Tibial nerve (tissue), 4 donors: ENCODE measurements at regions not wholly inside any gene's neighbourhood (a gene's known extent, or its start where the extent isn't known, plus 50 kb on each side); places are given as distances from the start of the nearest gene placed in this dataset.

Experiments
- DNase-seq, 2 donors: peaks; one replicate each; pipeline ENCODE4 v3.0.0-alpha.2; 2019; ENCODE audit warnings: low spot score in 2 of 2
- H3K27ac ChIP-seq, 4 donors: fragments of 200-600 bp; sonication (generic) in 3 of 4; one replicate each; pipeline ENCODE4 v1.5.1; 2017 to 2019; ENCODE audit warnings: mild to moderate bottlenecking in 1 of 4
- H3K27me3 ChIP-seq, 2 donors: fragments of 200-600 bp; sonication (generic) in 1 of 2; one replicate each; pipeline versions ENCODE4 v1.5.1 to v1.6.0; 2017 to 2019
- H3K36me3 ChIP-seq, 3 donors: fragments of 200-600 bp; sonication (generic); one replicate each; pipeline ENCODE4 v1.5.1; 2018 to 2019
- H3K4me1 ChIP-seq, 4 donors: fragments of 200-600 bp; sonication (generic) in 3 of 4; one replicate each; pipeline ENCODE4 v1.5.1; 2017 to 2019
- H3K4me3 ChIP-seq, 4 donors: fragments of 200-600 bp; sonication (generic) in 3 of 4; one replicate each; pipeline ENCODE4 v1.5.1; 2017 to 2019; ENCODE audit warnings: mild to moderate bottlenecking in 1 of 4, moderate library complexity in 1 of 4
- H3K9me3 ChIP-seq, 4 donors: fragments of 200-600 bp; sonication (generic) in 3 of 4; one replicate each; pipeline ENCODE4 v1.5.1; 2017 to 2019
- EP300 ChIP-seq, 2 donors: sonication (generic); formaldehyde crosslinking; IDR thresholded peaks; one replicate each; pipeline ENCODE4 v1.6.1; 2017; ENCODE audit warnings: antibody characterized with exemption in 2 of 2, mild to moderate bottlenecking in 1 of 2
- POLR2A ChIP-seq, 2 donors: fragments of 450-650 bp; IDR thresholded peaks; one replicate each; pipeline ENCODE4 v1.6.1; 2017; ENCODE audit warnings: antibody characterized with exemption in 2 of 2, mild to moderate bottlenecking in 2 of 2, moderate library complexity in 2 of 2
- WGBS, 2 donors: methylation state at CpG; one replicate each; pipeline ENCODE4 v1.1.5; 2018; 5-methylcytosine and 5-hydroxymethylcytosine counted together
- TF ChIP-seq, protein P1 (sequence below), 5 experiments: fragments of 200-600 bp in 3 of 5; fragments of 450-650 bp in 2 of 5; sonication (generic) in 3 of 5; IDR thresholded peaks; one replicate each; pipeline ENCODE4 v1.5.1; 2016 to 2019; ENCODE audit warnings: antibody characterized with exemption in 5 of 5, mild to moderate bottlenecking in 3 of 5, moderate library complexity in 2 of 5

DNA sequence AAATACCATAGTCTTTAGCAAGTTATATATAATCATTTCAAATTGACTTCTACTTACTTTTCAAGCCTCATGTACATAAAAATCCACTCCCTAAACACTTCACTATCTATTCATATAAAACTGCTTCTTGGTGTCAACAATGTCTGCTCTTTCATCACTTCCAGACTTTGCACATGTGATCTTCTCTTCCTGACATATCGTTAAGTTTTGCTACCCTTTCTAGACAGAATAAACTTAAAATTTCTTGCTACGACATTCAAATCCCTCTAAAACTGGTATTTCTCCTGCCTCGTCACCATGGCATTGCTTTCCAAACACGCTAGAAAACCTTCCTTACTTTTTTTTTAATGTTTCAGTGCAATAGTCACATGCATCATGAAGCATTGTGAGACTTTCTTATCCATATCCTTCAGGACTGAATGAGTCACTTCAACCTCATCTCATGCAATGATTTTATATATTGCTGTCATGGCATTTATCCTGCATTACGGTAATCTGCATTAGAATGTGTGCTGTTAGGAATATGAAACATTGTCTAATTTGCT, 122.8 kb downstream of the GMNC start:
- Histone ChIP-seq H3K36me3 (no peaks in the 10 kb centered on the region), H3K9me3 (no peaks in the 10 kb centered on the region), H3K4me3 (no peak overlapping the region), H3K4me1 (no peaks in the 10 kb centered on the region), H3K27me3 (no peaks in the 10 kb centered on the region), H3K27ac (no peak overlapping the region)
- 76% methylated on average over 5 of the region's 5 CpGs for WGBS, 2 donors
- TF ChIP-seq EP300 (IDR thresholded peaks at IDR 0.05) = no peak
- TF ChIP-seq POLR2A (IDR thresholded peaks at IDR 0.05) = no peak
- TF ChIP-seq, protein P1, sequence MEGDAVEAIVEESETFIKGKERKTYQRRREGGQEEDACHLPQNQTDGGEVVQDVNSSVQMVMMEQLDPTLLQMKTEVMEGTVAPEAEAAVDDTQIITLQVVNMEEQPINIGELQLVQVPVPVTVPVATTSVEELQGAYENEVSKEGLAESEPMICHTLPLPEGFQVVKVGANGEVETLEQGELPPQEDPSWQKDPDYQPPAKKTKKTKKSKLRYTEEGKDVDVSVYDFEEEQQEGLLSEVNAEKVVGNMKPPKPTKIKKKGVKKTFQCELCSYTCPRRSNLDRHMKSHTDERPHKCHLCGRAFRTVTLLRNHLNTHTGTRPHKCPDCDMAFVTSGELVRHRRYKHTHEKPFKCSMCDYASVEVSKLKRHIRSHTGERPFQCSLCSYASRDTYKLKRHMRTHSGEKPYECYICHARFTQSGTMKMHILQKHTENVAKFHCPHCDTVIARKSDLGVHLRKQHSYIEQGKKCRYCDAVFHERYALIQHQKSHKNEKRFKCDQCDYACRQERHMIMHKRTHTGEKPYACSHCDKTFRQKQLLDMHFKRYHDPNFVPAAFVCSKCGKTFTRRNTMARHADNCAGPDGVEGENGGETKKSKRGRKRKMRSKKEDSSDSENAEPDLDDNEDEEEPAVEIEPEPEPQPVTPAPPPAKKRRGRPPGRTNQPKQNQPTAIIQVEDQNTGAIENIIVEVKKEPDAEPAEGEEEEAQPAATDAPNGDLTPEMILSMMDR (IDR thresholded peaks at IDR 0.05) = no peak
- no peak for DNase-seq

DNA sequence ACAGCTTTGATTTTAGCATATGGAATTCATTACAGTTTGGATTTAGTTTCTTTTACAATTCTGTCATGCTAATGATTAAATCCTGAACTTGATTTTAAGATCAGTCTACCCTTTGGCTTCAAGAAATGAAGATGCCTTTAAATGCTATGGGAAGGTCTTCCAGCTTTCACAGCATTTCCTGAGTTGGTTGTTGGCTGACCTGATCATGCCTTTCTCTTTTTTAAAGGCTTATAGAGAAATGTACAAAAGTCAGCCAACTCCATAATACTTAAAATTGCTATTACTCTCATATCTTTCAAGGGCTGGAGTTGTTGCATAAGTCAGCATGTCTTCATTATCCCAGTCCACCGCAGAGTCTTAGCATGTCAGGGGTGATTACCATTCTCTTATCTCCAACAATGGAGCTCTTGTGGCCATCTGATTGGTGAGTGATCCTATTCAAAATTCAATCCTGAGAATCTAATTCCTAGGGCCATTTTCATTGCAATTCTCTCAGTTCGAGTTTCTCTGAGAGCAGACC, 123.8 kb downstream of the GMNC start:
- 55 to 59% methylated on average over 2 of the region's 2 CpGs for WGBS, 2 donors
- DNase-seq = no peak
- H3K27ac ChIP-seq = no peak overlapping the region
- H3K36me3 ChIP-seq = no peaks in the 10 kb centered on the region
- no peaks in the 10 kb centered on the region for H3K27me3 ChIP-seq
- TF ChIP-seq POLR2A (IDR thresholded peaks at IDR 0.05) = no peak
- TF ChIP-seq, protein P1 (IDR thresholded peaks at IDR 0.05) = no peak
- TF ChIP-seq EP300 (IDR thresholded peaks at IDR 0.05) = no peak
- H3K4me1 ChIP-seq = no peaks in the 10 kb centered on the region
- no peaks in the 10 kb centered on the region for H3K9me3 ChIP-seq
- H3K4me3 ChIP-seq = no peak overlapping the region

DNA sequence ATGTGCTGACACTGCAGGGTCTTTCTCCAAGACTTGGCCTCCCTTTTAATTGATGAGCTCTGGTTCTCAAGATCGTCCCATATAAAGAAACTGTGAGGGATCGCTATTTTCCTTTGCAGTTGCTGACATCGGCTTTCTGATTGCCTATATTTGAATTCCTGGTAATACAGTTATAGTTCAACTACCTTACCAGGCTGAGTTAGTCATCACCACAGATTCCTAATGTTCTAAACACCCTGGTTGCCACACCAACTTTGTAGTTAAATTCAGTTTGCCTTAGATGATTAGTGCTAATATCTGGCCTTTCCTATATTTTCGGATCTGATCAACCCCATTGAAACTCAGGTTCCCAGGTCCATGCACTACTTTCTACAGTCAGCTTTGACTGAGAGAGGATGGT, 125.0 kb downstream of the GMNC start:
- Histone ChIP-seq H3K36me3 (no peaks in the 10 kb centered on the region), H3K4me1 (no peaks in the 10 kb centered on the region)

DNA sequence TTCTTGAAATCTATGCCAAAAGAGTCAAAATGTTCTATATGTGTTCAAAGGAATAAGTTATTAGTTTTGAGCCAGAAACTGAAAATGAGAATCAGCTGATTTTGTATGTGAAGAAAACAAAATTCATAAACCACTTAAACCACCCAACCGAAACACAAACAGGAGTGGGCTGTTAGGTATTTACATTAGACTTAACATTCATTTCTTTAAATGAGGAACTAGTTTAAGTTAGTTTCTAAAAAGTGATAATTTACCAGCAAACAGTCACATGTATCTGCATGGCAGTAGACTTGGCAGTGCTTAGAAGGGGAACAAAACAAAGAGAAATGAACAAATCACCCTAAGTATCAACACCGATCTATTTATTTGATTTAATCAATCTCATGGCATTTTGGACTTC, 128.0 kb downstream of the GMNC start:
- TF ChIP-seq EP300 (IDR thresholded peaks at IDR 0.05) = no peak
- no peak for TF ChIP-seq POLR2A (IDR thresholded peaks at IDR 0.05)
- TF ChIP-seq, protein P1 (IDR thresholded peaks at IDR 0.05) = no peak
- H3K4me1 ChIP-seq = no peaks in the 10 kb centered on the region
- H3K27ac ChIP-seq = no peak overlapping the region
- DNase-seq = no peak
- 87 to 93% methylated on average over 2 of the region's 2 CpGs for WGBS, 2 donors
- H3K36me3 ChIP-seq = no peaks in the 10 kb centered on the region
- no peak overlapping the region for H3K4me3 ChIP-seq
- H3K9me3 ChIP-seq = no peaks in the 10 kb centered on the region
- no peaks in the 10 kb centered on the region for H3K27me3 ChIP-seq

More for the DNA sequence above, 125.0 kb downstream of the GMNC start:
- WGBS, 2 donors = 97 to 98% methylated on average over 4 of the region's 4 CpGs
- TF ChIP-seq, protein P1 (IDR thresholded peaks at IDR 0.05) = no peak
- TF ChIP-seq EP300 (IDR thresholded peaks at IDR 0.05) (no peak), POLR2A (IDR thresholded peaks at IDR 0.05) (no peak)
- no peak overlapping the region for H3K27ac ChIP-seq
- no peak for DNase-seq
- no peaks in the 10 kb centered on the region for H3K9me3 ChIP-seq
- no peaks in the 10 kb centered on the region for H3K27me3 ChIP-seq
- no peak overlapping the region for H3K4me3 ChIP-seq

DNA sequence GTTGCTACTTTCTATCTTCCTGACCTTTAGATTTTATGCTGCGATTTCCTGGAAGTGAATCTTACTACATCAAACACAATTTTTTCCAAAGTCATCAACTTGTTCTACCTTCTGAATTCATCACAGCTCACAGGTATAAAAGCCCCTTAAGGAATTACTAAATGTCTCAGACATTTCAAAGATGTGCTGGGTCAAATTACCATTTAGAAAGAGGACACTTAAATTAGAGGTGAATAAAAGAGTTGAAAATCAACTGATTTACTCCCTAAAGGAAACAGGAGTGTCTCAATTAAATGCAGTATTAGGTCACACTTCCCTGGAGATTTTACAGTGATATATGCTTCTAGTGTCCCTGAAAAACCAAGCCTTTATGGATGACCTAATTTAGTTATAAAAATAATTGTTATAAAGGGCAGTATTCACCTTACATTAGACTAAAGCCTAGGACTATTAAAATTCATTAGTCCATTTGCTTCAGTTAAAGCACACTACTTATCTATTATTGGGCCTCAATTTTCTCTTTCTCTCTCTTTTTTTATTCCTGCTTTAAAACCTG, 128.8 kb downstream of the GMNC start:
- H3K4me3 ChIP-seq = no peak overlapping the region
- TF ChIP-seq, protein P1 (IDR thresholded peaks at IDR 0.05) = no peak
- TF ChIP-seq EP300 (IDR thresholded peaks at IDR 0.05) = no peak
- TF ChIP-seq POLR2A (IDR thresholded peaks at IDR 0.05) = no peak
- H3K36me3 ChIP-seq = no peaks in the 10 kb centered on the region
- DNase-seq = no peak
- WGBS, 2 donors = 67 to 73% methylated on average over 1 of the region's 1 CpG
- no peaks in the 10 kb centered on the region for H3K4me1 ChIP-seq
- no peaks in the 10 kb centered on the region for H3K9me3 ChIP-seq
- no peaks in the 10 kb centered on the region for H3K27me3 ChIP-seq
- H3K27ac ChIP-seq = no peak overlapping the region
